ENCODE measurements at regions not wholly inside any gene's neighbourhood (a gene's known extent, or its start where the extent isn't known, plus 50 kb on each side); places are given as distances from the start of the nearest gene placed in this dataset.
"Not testable (repeated sequence)": the region's sequence is repeated elsewhere in the genome, so short reads cannot be mapped to it uniquely, and the experiment has no call there.

DNA sequence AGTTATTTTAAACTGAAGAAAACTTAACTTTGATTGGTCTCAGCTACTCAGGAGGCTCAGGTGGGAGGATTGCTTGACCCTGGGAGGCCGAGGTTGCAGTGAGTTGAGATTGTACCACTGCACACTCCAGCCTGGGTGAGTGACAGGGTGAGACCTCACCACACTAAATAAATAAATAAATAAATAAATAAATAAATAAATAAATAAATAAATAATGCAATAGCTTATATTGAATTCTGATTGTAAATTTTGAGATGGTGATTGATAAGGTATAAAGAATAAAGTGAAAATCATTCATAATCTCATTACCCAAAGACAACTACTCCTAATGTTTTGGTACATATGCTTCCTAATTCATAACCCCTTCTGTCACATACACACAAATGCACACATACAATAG, 58.1 kb downstream of the TUBA3C start:
- intact Hi-C loops (cut with micrococcal nuclease): no loop called here
- Mint-ChIP-seq H3K4me1 (ENCODE audit: low read depth) (no peaks in the 10 kb centered on the region), H3K36me3 (ENCODE audit: low read depth) (no peaks in the 10 kb centered on the region), H3K27ac (no peak overlapping the region), H3K9me3 (peaks cover 9% of the 10 kb centered on the region), H3K4me3 (no peak overlapping the region), H3K27me3 (ENCODE audit: insufficient read depth) (no peaks in the 10 kb centered on the region)
- DNase-seq (ENCODE audit: low spot score): no peak

DNA sequence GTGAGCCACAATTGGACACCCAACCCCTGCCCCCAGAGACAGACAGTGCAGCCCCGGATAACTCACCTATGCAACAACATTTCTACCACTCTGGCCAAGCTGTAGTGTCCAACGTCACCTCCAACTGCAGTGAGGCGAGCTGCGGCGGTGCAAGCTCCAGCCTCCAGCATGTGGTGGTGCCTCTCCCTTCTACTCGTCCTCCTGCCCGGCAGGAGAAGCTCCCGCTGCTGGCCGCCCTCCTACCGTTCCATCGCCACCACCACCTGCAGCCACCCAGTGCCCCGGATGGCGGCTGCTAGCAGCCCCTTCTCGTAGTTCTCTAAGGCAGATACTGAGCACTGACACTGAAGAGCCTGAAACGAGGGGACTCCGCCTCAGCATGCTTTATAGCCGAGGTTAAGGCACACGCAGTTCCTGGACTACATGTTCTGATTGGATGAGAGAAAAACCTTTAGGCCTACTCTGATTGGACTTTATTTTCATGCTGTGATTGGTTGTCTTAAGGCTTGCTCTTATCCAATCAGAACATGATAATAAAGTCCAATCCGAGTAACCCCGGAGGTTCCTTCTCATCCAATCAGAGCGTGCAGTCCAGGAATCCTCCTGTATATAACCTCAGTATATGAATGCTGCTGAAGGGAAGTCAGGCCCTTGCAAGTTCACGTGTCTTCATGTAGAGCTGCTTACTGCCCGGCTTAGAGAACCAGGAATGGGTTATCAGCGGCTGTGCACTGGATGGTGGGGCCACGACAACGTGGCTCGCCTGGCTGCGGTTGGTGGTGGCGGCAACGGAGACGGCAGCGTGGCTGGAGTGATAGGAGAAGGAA, 63.5 kb downstream of the TUBA3C start:
- no peak for DNase-seq (ENCODE audit: low spot score)
- Mint-ChIP-seq H3K9me3 (peaks cover 13% of the 10 kb centered on the region), H3K36me3 (ENCODE audit: low read depth) (no peaks in the 10 kb centered on the region), H3K4me1 (ENCODE audit: low read depth) (no peaks in the 10 kb centered on the region), H3K27ac (no peak overlapping the region), H3K4me3 (no peak overlapping the region), H3K27me3 (ENCODE audit: insufficient read depth) (no peaks in the 10 kb centered on the region)
- intact Hi-C loops (cut with micrococcal nuclease): no loop called here

DNA sequence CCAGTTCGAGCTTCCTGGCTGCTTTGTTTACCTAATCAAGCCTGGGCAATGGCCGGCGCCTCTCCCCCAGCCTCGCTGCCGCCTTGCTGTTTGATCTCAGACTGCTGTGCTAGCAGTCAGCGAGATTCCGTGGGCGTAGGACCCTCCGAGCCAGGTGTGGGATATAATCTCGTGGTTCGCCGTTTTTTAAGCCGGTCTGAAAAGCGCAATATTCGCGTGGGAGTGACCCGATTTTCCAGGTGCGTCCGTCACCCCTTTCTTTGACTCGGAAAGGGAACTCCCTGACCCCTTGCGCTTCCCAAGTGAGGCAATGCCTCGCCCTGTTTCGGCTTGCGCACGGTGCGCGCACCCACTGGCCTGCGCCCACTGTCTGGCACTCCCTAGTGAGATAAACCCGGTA, 72.4 kb downstream of the TUBA3C start:
- intact Hi-C loops (cut with micrococcal nuclease); H3K27ac Mint-ChIP-seq; H3K4me3 Mint-ChIP-seq; H3K4me1 Mint-ChIP-seq (ENCODE audit: low read depth); H3K27me3 Mint-ChIP-seq (ENCODE audit: insufficient read depth); H3K9me3 Mint-ChIP-seq; H3K36me3 Mint-ChIP-seq (ENCODE audit: low read depth); DNase-seq (ENCODE audit: low spot score): not testable (repeated sequence)

- H3K4me1 Mint-ChIP-seq (ENCODE audit: low read depth): no peaks in the 10 kb centered on the region
- no peaks in the 10 kb centered on the region for H3K36me3 Mint-ChIP-seq (ENCODE audit: low read depth)
- no peak overlapping the region for H3K27ac Mint-ChIP-seq
- no peak for DNase-seq (ENCODE audit: low spot score)
- H3K4me3 Mint-ChIP-seq: no peak overlapping the region
- intact Hi-C loops (cut with micrococcal nuclease): no loop called here
- no peaks in the 10 kb centered on the region for H3K9me3 Mint-ChIP-seq
- no peaks in the 10 kb centered on the region for H3K27me3 Mint-ChIP-seq (ENCODE audit: insufficient read depth)
Measured at GRCh38 chr13:19103140-19103539, 78.5 kb downstream of the TUBA3C start.

DNA sequence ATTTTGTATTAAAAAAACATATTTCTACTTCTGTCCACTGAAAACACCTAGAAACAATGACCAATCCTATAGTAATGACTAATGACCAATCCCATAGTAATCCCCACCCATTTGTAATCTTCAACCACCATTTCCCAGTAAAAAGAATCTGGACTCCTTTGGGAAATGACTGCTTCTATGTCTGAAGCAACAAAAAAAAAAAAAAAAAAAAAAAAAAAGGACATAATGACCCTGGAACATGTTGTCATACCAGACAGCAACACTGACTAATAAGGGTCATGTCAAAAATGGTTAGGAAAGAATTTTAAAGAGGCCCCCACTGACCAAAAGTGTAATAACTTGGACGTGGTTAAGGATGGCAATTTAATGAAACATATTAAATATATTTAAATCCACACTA, 88.3 kb downstream of the TUBA3C start:
- DNase-seq (ENCODE audit: low spot score): no peak
- intact Hi-C loops (cut with micrococcal nuclease): no loop called here

DNA sequence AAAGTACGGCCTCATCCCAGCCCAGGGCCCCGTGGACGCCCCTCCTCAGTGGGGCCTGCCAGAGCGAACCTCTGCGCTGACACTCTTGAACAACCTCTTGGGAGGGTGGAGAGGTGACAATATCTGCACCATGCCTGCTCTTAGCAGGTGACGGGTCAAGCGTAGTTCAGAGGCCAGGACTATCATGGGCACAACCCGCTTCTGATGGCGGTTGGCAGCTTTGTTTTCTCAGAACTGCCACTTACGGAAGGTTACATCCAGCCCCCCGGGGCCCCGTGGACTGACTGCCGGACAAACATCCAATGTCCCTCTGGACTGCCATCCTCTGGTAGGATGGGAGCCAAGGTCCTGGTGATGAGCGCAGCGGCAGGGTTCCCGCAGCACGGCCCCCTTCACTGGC, 91.1 kb downstream of the TUBA3C start:
- H3K36me3 Mint-ChIP-seq (ENCODE audit: low read depth): no peaks in the 10 kb centered on the region
- intact Hi-C loops (cut with micrococcal nuclease): no loop called here
- H3K4me3 Mint-ChIP-seq: no peak overlapping the region
- no peaks in the 10 kb centered on the region for H3K27me3 Mint-ChIP-seq (ENCODE audit: insufficient read depth)
- H3K27ac Mint-ChIP-seq: no peak overlapping the region
- H3K9me3 Mint-ChIP-seq: peaks cover 3% of the 10 kb centered on the region
- no peaks in the 10 kb centered on the region for H3K4me1 Mint-ChIP-seq (ENCODE audit: low read depth)
- DNase-seq (ENCODE audit: low spot score): no peak

More for the DNA sequence above, 88.3 kb downstream of the TUBA3C start:
- Mint-ChIP-seq H3K36me3 (ENCODE audit: low read depth) (no peaks in the 10 kb centered on the region), H3K27me3 (ENCODE audit: insufficient read depth) (no peaks in the 10 kb centered on the region), H3K4me3 (no peak overlapping the region), H3K27ac (no peak overlapping the region), H3K9me3 (peaks cover 18% of the 10 kb centered on the region), H3K4me1 (ENCODE audit: low read depth) (no peaks in the 10 kb centered on the region)

- Mint-ChIP-seq H3K36me3 (ENCODE audit: low read depth) (no peaks in the 10 kb centered on the region), H3K4me3 (no peak overlapping the region), H3K4me1 (ENCODE audit: low read depth) (no peaks in the 10 kb centered on the region), H3K9me3 (peaks cover 4% of the 10 kb centered on the region), H3K27me3 (ENCODE audit: insufficient read depth) (no peaks in the 10 kb centered on the region), H3K27ac (no peak overlapping the region)
- intact Hi-C loops (cut with micrococcal nuclease): no loop called here
- DNase-seq (ENCODE audit: low spot score): no peak
Measured at GRCh38 chr13:19089315-19089714, 92.3 kb downstream of the TUBA3C start.

DNA sequence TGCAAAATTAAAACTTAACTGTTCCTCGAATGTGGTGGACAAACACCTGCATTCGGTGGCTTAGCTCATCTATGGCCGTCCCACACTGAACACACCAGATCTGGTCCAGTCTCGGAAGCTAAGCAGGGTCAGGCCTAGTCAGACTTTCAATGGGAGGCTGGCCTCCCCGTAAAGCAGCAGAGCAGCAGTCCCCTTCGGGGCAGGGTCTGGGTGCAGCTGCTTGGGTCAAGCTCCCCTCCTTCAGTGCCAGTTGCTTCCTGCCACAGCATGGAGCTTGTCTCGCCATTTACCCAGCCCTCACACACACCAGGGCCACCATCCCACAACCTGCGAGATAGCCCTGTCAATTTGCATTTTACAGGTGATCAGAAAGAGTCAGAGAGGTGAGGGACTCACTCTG, 93.2 kb downstream of the TUBA3C start:
- intact Hi-C loops (cut with micrococcal nuclease): no loop called here

DNA sequence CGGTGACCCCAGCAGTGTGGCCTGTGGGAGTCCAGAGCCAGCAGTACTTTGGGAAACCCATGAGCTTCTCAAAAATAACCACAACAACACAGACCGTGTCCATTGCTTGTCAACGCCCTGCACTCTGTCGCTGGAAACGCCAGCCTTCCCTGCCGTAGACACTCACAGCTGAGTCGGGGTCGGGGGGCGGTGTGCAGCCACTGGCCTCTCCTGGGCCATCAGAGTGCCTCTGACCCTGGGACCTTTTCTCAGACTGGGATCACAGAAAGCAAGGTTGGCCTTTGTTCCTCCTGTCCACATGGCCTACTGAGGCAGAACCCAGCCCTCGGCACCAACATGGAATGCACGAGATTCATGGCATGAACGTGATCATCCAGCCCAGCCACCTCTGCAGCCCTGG, 95.7 kb downstream of the TUBA3C start:
- Mint-ChIP-seq H3K27ac (no peak overlapping the region), H3K4me1 (ENCODE audit: low read depth) (no peaks in the 10 kb centered on the region), H3K4me3 (no peak overlapping the region), H3K27me3 (ENCODE audit: insufficient read depth) (no peaks in the 10 kb centered on the region), H3K36me3 (ENCODE audit: low read depth) (no peaks in the 10 kb centered on the region), H3K9me3 (peaks cover 13% of the 10 kb centered on the region)
- intact Hi-C loops (cut with micrococcal nuclease): no loop called here
- DNase-seq (ENCODE audit: low spot score): no peak

More for the DNA sequence above, 93.2 kb downstream of the TUBA3C start:
- Mint-ChIP-seq H3K9me3 (peaks cover 7% of the 10 kb centered on the region), H3K4me3 (no peak overlapping the region), H3K27me3 (ENCODE audit: insufficient read depth) (no peaks in the 10 kb centered on the region), H3K4me1 (ENCODE audit: low read depth) (no peaks in the 10 kb centered on the region), H3K36me3 (ENCODE audit: low read depth) (no peaks in the 10 kb centered on the region), H3K27ac (no peak overlapping the region)
- no peak for DNase-seq (ENCODE audit: low spot score)

DNA sequence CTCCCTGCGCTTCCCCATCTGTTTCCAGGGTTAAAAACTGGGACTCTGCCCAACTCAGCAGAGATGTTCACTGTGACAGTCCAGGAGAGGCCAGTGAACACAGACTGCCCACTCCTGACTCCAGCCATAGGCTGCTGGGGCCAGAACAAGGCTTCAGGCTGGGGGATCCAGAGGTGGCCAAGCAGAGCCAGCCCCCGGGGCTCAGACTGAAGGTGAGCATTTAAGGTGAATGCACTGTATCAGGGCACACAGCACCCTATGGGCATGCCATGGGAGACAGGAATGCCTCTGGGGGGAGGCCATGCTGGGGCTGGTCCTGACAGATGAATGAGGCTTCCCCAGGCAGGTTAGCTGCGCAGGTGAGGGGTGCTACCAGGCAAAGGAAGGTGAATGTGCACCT, 96.4 kb downstream of the TUBA3C start:
- H3K36me3 Mint-ChIP-seq (ENCODE audit: low read depth): no peaks in the 10 kb centered on the region
- H3K27ac Mint-ChIP-seq: no peak overlapping the region
- peaks cover 15% of the 10 kb centered on the region for H3K9me3 Mint-ChIP-seq
- no peak overlapping the region for H3K4me3 Mint-ChIP-seq
- no peaks in the 10 kb centered on the region for H3K27me3 Mint-ChIP-seq (ENCODE audit: insufficient read depth)
- H3K4me1 Mint-ChIP-seq (ENCODE audit: low read depth): no peaks in the 10 kb centered on the region
- no peak for DNase-seq (ENCODE audit: low spot score)
- intact Hi-C loops (cut with micrococcal nuclease): no loop called here

GRCh38 chr13:19083340-19083739, 98.3 kb downstream of the TUBA3C start:
- no peak overlapping the region for H3K4me3 Mint-ChIP-seq
- H3K36me3 Mint-ChIP-seq (ENCODE audit: low read depth): no peaks in the 10 kb centered on the region
- intact Hi-C loops (cut with micrococcal nuclease): no loop called here
- H3K27me3 Mint-ChIP-seq (ENCODE audit: insufficient read depth): no peaks in the 10 kb centered on the region
- H3K9me3 Mint-ChIP-seq: peaks cover 17% of the 10 kb centered on the region
- no peak overlapping the region for H3K27ac Mint-ChIP-seq
- DNase-seq (ENCODE audit: low spot score): no peak
- H3K4me1 Mint-ChIP-seq (ENCODE audit: low read depth): no peaks in the 10 kb centered on the region

- H3K9me3 Mint-ChIP-seq: peaks cover 14% of the 10 kb centered on the region
- no peak overlapping the region for H3K4me3 Mint-ChIP-seq
- H3K27me3 Mint-ChIP-seq (ENCODE audit: insufficient read depth): no peaks in the 10 kb centered on the region
- intact Hi-C loops (cut with micrococcal nuclease): no loop called here
- no peak for DNase-seq (ENCODE audit: low spot score)
- H3K36me3 Mint-ChIP-seq (ENCODE audit: low read depth): no peaks in the 10 kb centered on the region
- H3K4me1 Mint-ChIP-seq (ENCODE audit: low read depth): no peaks in the 10 kb centered on the region
- H3K27ac Mint-ChIP-seq: no peak overlapping the region
Measured at GRCh38 chr13:19075418-19075817, 106.2 kb downstream of the TUBA3C start.

DNA sequence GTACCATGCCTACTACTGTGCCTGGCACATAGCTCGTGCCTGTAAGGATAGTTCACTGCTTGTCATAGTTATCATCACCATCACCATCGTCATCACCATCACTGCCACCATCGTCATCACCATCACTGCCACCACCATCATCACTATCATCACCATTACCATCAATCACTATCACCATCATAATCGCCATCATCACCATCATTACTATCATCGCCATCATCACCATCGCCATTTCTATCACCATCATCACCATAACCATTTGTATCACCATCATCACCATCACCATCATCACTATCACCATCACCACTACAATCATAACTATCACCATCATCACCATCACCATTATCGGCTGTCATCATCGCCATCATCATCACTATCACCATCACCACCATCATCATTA, 107.1 kb downstream of the TUBA3C start:
- no peak for DNase-seq (ENCODE audit: low spot score)
- H3K4me1 Mint-ChIP-seq (ENCODE audit: low read depth): no peaks in the 10 kb centered on the region
- no peaks in the 10 kb centered on the region for H3K27me3 Mint-ChIP-seq (ENCODE audit: insufficient read depth)
- H3K27ac Mint-ChIP-seq: no peak overlapping the region
- H3K9me3 Mint-ChIP-seq: peaks cover 12% of the 10 kb centered on the region
- intact Hi-C loops (cut with micrococcal nuclease): no loop called here
- H3K4me3 Mint-ChIP-seq: no peak overlapping the region
- no peaks in the 10 kb centered on the region for H3K36me3 Mint-ChIP-seq (ENCODE audit: low read depth)

DNA sequence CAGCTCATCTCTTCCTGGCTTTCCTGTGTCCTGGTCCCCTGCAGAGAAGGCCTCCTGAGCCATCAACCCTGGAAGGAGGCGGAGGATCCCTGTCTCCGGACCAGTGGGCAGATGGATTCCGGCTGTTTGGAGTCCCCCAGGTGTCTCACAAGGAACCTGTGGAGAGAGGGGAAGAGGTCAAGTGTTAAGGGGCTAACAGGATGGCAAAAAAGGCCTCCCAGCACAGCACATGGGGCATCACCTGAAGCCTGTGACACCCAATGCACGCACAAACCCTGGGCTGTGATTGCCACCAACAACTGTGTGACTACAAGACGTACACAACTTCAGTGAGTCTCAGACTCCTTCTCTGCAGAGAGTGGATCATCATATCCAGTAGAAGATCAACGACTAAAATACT, 107.5 kb downstream of the TUBA3C start:
- H3K9me3 Mint-ChIP-seq: peaks cover 14% of the 10 kb centered on the region
- H3K4me3 Mint-ChIP-seq; intact Hi-C loops (cut with micrococcal nuclease); DNase-seq (ENCODE audit: low spot score); H3K4me1 Mint-ChIP-seq (ENCODE audit: low read depth); H3K27me3 Mint-ChIP-seq (ENCODE audit: insufficient read depth); H3K27ac Mint-ChIP-seq; H3K36me3 Mint-ChIP-seq (ENCODE audit: low read depth): not testable (repeated sequence)

All from activated T-helper 1 cell treated with anti-CD3 and anti-CD28 coated beads, Interleukin-12 subunit alpha, Interleukin-12 subunit beta, Interleukin-2, Interleukin-4 antibody, amounts not matched to agents 30 ng/mL and 10 ng/mL and 1 ng/mL, durations not matched to agents 14 hours and 24 hours and 36 hours (primary cell).